ENCODE measurements at regions not wholly inside any gene's neighbourhood (a gene's known extent, or its start where the extent isn't known, plus 50 kb on each side); places are given as distances from the start of the nearest gene placed in this dataset.

DNA sequence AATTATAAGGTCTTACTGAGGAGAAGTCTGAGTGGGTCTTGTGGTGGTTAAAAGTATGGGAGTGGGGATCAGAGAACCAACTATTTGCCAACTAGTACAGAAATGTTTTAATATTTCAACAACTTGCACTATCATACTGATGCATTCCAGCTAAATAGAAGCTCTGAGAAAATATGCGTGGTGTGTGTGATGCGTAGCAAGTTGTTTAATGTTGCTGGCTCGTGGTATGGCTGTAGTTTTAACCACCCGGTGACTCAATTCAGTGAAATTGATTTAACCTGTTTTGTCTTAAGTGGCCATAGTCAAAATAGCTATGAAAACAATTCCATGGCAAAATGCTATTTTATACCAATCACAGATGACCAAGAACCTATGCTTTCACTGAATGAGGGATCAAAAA, 176.5 kb upstream of the SLC24A2 start:
- H3K4me3 Mint-ChIP-seq, result no peak overlapping the region
- H3K9me3 Mint-ChIP-seq, result peaks cover 10% of the 10 kb centered on the region
- no peaks in the 10 kb centered on the region for H3K36me3 Mint-ChIP-seq
- no peaks in the 10 kb centered on the region for H3K27me3 Mint-ChIP-seq (ENCODE audit: low read depth)
- no peak overlapping the region for H3K27ac Mint-ChIP-seq
- H3K4me1 Mint-ChIP-seq, result peaks cover 39% of the 10 kb centered on the region
- ChIA-PET CTCF (no interaction called here), POLR2A (no interaction called here)
- ATAC-seq (no peak), DNase-seq (ENCODE audit: low spot score) (no peak)
- TF ChIP-seq MXD4 (CRISPR knock-in tag; IDR thresholded peaks at IDR 0.05; ENCODE audit: borderline replicate concordance) (no peak), ZNF121 (CRISPR knock-in tag; IDR thresholded peaks at IDR 0.05) (no peak), NR2C2 (CRISPR knock-in tag; IDR thresholded peaks at IDR 0.05) (no peak), ZNF263 (CRISPR knock-in tag; IDR thresholded peaks at IDR 0.05; ENCODE audit: low read depth) (no peak), CREB1 (CRISPR knock-in tag; IDR thresholded peaks at IDR 0.05) (no peak), ZNF671 (CRISPR knock-in tag; IDR thresholded peaks at IDR 0.05) (no peak), ZNF219 (CRISPR knock-in tag; IDR thresholded peaks at IDR 0.05; ENCODE audit: borderline replicate concordance) (no peak), SMAD4 (CRISPR knock-in tag; IDR thresholded peaks at IDR 0.05) (no peak), ZNF423 (CRISPR knock-in tag; IDR thresholded peaks at IDR 0.05) (no peak)
- TF ChIP-seq, protein P1, sequence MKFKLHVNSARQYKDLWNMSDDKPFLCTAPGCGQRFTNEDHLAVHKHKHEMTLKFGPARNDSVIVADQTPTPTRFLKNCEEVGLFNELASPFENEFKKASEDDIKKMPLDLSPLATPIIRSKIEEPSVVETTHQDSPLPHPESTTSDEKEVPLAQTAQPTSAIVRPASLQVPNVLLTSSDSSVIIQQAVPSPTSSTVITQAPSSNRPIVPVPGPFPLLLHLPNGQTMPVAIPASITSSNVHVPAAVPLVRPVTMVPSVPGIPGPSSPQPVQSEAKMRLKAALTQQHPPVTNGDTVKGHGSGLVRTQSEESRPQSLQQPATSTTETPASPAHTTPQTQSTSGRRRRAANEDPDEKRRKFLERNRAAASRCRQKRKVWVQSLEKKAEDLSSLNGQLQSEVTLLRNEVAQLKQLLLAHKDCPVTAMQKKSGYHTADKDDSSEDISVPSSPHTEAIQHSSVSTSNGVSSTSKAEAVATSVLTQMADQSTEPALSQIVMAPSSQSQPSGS (CRISPR knock-in tag; IDR thresholded peaks at IDR 0.05; ENCODE audit: borderline replicate concordance, low read depth), result no peak
- TF ChIP-seq, protein P2, sequence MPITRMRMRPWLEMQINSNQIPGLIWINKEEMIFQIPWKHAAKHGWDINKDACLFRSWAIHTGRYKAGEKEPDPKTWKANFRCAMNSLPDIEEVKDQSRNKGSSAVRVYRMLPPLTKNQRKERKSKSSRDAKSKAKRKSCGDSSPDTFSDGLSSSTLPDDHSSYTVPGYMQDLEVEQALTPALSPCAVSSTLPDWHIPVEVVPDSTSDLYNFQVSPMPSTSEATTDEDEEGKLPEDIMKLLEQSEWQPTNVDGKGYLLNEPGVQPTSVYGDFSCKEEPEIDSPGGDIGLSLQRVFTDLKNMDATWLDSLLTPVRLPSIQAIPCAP (CRISPR knock-in tag; IDR thresholded peaks at IDR 0.05), result no peak
- TF ChIP-seq, protein P3, sequence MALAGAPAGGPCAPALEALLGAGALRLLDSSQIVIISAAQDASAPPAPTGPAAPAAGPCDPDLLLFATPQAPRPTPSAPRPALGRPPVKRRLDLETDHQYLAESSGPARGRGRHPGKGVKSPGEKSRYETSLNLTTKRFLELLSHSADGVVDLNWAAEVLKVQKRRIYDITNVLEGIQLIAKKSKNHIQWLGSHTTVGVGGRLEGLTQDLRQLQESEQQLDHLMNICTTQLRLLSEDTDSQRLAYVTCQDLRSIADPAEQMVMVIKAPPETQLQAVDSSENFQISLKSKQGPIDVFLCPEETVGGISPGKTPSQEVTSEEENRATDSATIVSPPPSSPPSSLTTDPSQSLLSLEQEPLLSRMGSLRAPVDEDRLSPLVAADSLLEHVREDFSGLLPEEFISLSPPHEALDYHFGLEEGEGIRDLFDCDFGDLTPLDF (CRISPR knock-in tag; IDR thresholded peaks at IDR 0.05), result no peak
- TF ChIP-seq, protein P4, sequence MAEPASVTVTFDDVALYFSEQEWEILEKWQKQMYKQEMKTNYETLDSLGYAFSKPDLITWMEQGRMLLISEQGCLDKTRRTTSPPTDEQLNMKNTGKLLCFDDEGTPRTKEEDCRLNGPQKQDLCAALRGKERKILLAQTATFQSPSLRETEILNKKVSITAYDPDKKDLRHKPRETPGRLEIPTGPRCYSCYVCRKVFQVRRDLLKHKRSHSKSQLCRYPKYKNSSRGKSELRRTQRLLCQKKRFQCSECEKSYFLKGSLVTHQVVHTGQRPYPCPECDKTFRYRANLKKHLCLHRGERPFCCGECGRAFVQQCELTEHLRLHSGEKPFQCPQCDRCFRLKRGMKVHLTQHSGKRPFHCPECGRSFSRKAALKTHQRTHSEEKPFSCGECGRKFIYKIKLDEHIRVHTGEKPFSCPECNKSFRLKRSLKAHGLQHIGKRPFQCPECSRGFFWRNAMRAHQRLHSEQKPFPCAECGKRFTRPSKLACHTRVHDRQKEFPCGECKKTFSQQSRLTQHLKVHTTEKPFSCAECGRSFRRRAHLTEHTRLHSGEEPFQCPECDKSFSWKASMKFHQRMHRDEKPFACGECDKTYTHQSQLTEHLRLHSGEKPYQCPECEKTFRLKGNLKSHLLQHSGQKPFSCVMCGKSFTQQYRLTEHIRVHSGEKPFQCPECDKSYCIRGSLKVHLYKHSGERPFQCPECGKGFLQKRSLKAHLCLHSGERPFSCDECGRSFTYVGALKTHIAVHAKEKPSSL (CRISPR knock-in tag; conservative IDR thresholded peaks at IDR 0.05), result no peak
- TF ChIP-seq, protein P5, sequence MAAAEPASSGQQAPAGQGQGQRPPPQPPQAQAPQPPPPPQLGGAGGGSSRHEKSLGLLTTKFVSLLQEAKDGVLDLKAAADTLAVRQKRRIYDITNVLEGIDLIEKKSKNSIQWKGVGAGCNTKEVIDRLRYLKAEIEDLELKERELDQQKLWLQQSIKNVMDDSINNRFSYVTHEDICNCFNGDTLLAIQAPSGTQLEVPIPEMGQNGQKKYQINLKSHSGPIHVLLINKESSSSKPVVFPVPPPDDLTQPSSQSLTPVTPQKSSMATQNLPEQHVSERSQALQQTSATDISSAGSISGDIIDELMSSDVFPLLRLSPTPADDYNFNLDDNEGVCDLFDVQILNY (CRISPR knock-in tag; IDR thresholded peaks at IDR 0.05), result no peak

DNA sequence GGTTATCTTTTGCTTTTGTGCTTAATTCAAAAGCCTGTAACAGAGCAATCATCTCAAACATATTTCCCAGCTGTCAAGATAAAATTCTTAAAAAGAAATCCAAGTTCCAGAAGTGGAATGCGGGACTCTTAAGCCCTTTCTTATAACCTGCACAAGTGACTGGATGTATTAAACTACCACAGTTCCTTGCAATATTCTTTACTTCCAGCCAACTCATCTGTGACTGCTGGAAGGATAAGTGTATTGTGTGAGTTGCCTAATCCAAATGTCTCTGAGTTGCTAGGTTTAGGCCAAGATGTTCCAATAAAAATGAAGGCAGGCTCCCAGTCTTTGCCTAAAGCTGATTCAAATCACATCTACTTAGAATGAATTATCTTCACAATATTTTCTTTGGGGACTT, 159.2 kb upstream of the SLC24A2 start:
- peaks cover 17% of the 10 kb centered on the region for H3K4me1 Mint-ChIP-seq
- TF ChIP-seq MXD4 (CRISPR knock-in tag; IDR thresholded peaks at IDR 0.05; ENCODE audit: borderline replicate concordance) (no peak), TP53 (CRISPR knock-in tag; IDR thresholded peaks at IDR 0.05) (no peak)
- H3K4me3 Mint-ChIP-seq, result no peak overlapping the region
- H3K27me3 Mint-ChIP-seq (ENCODE audit: low read depth), result no peaks in the 10 kb centered on the region
- H3K36me3 Mint-ChIP-seq, result no peaks in the 10 kb centered on the region
- POLR2A ChIA-PET, result no interaction called here
- CTCF ChIA-PET, result interaction anchor here (0.7 to 2.5 kb wide), 3 partner anchors 11 to 460 kb away, joined by 3 to 11 read pairs (median 4); no protein-coding TSS in a partner anchor
- no peak for ATAC-seq
- DNase-seq (ENCODE audit: low spot score), result no peak
- H3K9me3 Mint-ChIP-seq, result peaks cover 5% of the 10 kb centered on the region; the same call in 1 of the 2 replicates
- H3K27ac Mint-ChIP-seq, result no peak overlapping the region

DNA sequence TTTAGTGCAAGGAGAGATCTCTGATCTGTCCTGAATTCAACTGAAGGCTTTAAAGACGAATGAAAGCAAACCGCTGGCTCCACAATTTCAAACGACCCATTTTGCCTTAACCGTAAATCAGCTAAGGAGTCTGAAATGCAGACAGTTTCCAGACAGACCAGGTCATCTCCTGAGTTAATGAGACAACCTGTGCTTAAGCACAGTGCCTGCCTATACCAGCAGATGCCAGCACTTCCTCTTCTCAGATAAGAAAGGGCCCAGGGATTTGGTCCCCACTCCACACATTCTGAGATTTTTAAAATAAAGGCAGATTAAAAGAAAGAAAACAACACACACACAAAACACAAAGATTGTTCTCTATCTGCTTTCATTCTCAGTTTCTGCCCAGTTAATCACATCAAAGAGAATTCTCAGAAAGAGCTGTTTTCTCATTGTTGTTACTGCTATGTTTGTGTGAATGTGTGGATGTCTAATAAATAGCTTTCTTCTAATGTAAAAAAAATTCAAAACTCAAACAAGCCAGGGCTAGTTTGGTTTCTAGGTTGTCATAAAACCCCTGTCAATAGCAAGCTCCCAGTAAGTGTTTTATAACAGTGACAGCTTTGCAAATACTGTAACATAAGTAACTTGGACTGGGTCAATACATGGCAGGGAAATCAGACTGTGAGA, 157.7 kb upstream of the SLC24A2 start:
- no peaks in the 10 kb centered on the region for H3K27me3 Mint-ChIP-seq (ENCODE audit: low read depth)
- ATAC-seq (peak; percentile 91), DNase-seq (ENCODE audit: low spot score) (no peak)
- ChIA-PET POLR2A (interaction anchor here (1.0 kb wide), 1 partner anchor 1079 kb away, joined by 9 read pairs; no protein-coding TSS in a partner anchor), CTCF (interaction anchor here (0.7 to 2.5 kb wide), 9 partner anchors 12 to 491 kb away, joined by 3 to 11 read pairs (median 4); no protein-coding TSS in a partner anchor)
- H3K9me3 Mint-ChIP-seq, result peaks cover 4% of the 10 kb centered on the region; the same call in 1 of the 2 replicates
- peaks cover 17% of the 10 kb centered on the region for H3K4me1 Mint-ChIP-seq
- no peaks in the 10 kb centered on the region for H3K36me3 Mint-ChIP-seq
- H3K27ac Mint-ChIP-seq, result no peak overlapping the region
- H3K4me3 Mint-ChIP-seq, result no peak overlapping the region
- no peak for TF ChIP-seq NFE2L1 (CRISPR knock-in tag; IDR thresholded peaks at IDR 0.05)
- no peak for TF ChIP-seq ZNF219 (CRISPR knock-in tag; IDR thresholded peaks at IDR 0.05; ENCODE audit: borderline replicate concordance)
- TF ChIP-seq, protein P4 (CRISPR knock-in tag; conservative IDR thresholded peaks at IDR 0.05), result no peak
- TF ChIP-seq FOXK1 (CRISPR knock-in tag; IDR thresholded peaks at IDR 0.05), result no peak
- no peak for TF ChIP-seq ESRRA (CRISPR knock-in tag; IDR thresholded peaks at IDR 0.05; ENCODE audit: borderline replicate concordance)
- TF ChIP-seq OVOL2 (CRISPR knock-in tag; IDR thresholded peaks at IDR 0.05; ENCODE audit: borderline replicate concordance), result no peak
- TF ChIP-seq GTF2I (CRISPR knock-in tag; conservative IDR thresholded peaks at IDR 0.05), result no peak
- TF ChIP-seq ETV6 (CRISPR knock-in tag; IDR thresholded peaks at IDR 0.05), result no peak
- TF ChIP-seq, protein P6, sequence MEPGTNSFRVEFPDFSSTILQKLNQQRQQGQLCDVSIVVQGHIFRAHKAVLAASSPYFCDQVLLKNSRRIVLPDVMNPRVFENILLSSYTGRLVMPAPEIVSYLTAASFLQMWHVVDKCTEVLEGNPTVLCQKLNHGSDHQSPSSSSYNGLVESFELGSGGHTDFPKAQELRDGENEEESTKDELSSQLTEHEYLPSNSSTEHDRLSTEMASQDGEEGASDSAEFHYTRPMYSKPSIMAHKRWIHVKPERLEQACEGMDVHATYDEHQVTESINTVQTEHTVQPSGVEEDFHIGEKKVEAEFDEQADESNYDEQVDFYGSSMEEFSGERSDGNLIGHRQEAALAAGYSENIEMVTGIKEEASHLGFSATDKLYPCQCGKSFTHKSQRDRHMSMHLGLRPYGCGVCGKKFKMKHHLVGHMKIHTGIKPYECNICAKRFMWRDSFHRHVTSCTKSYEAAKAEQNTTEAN (CRISPR knock-in tag; IDR thresholded peaks at IDR 0.05), result no peak
